ENCODE measurements at regions not wholly inside any gene's neighbourhood (a gene's known extent, or its start where the extent isn't known, plus 50 kb on each side); places are given as distances from the start of the nearest gene placed in this dataset.
"Not testable (repeated sequence)": the region's sequence is repeated elsewhere in the genome, so short reads cannot be mapped to it uniquely, and the experiment has no call there.

DNA sequence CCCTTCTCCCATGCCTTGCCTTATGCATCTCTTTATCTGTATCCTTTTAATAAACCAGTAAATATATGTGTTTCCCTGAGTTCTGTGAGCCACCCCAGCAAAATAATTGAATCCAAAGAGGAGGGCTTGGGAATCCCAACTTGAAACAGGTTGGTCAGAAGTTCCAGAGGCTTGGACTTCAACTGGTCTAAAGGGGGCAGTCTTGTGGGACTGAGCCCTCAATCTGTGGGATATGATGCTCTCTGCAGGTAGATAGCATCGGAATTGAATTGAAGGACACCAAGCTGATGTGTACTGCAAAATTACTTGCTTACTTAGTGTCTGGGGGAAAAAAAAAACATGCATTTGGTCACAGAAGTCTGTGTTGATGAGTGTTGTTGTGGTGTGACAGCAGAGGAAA is 1033.5 kb upstream of the TMEFF2 start:
- Histone ChIP-seq H3K27me3 (ENCODE audit: control insufficient read depth in 1 of 2, insufficient read depth in 2 of 2, low read length in 2 of 2) (no peaks in the 10 kb centered on the region), H3K27ac (ENCODE audit: low read depth, low read length) (no peak overlapping the region)

DNA sequence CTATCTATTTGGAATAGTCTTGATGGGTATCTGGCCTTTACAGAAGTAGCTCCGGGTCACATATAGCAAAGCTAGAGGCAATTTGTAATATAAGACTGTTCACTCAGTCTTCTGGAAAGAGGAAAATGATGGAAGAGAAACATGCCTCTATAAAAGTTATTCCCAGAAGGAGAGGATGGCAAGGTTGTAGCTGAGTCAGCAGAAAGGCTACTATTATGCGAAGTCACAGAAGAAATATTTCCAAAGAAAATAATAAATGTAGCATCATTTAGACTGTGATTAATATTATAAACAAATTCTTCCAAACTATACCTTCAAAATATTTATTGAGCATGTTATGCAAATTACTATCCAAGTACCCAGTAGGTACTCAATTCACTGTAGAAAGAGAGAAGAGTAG is 1027.7 kb upstream of the TMEFF2 start:
- no peaks in the 10 kb centered on the region for H3K36me3 ChIP-seq (ENCODE audit: control insufficient read depth in 1 of 2, insufficient read depth in 2 of 2, low read length in 2 of 2)
- H3K4me3 ChIP-seq (ENCODE audit: low read depth in 1 of 2, low read length in 2 of 2), result no peak overlapping the region
- no peaks in the 10 kb centered on the region for H3K4me1 ChIP-seq (ENCODE audit: control insufficient read depth in 1 of 2, insufficient read depth in 2 of 2, low read length in 2 of 2)
- no peak overlapping the region for H3K27ac ChIP-seq (ENCODE audit: low read depth, low read length)
- no peak overlapping the region for H3K9ac ChIP-seq (ENCODE audit: low read depth in 1 of 2, low read length in 2 of 2)
- no peaks in the 10 kb centered on the region for H3K9me3 ChIP-seq (ENCODE audit: control insufficient read depth in 1 of 2, low read length in 2 of 2)
- H3K27me3 ChIP-seq (ENCODE audit: control insufficient read depth in 1 of 2, insufficient read depth in 2 of 2, low read length in 2 of 2), result no peaks in the 10 kb centered on the region

More for the DNA sequence above, 1033.5 kb upstream of the TMEFF2 start:
- no peak overlapping the region for H3K9ac ChIP-seq (ENCODE audit: low read depth in 1 of 2, low read length in 2 of 2)
- no peaks in the 10 kb centered on the region for H3K4me1 ChIP-seq (ENCODE audit: control insufficient read depth in 1 of 2, insufficient read depth in 2 of 2, low read length in 2 of 2)
- H3K4me3 ChIP-seq (ENCODE audit: low read depth in 1 of 2, low read length in 2 of 2), result no peak overlapping the region
- no peaks in the 10 kb centered on the region for H3K36me3 ChIP-seq (ENCODE audit: control insufficient read depth in 1 of 2, insufficient read depth in 2 of 2, low read length in 2 of 2)
- H3K9me3 ChIP-seq (ENCODE audit: control insufficient read depth in 1 of 2, low read length in 2 of 2), result no peaks in the 10 kb centered on the region

DNA sequence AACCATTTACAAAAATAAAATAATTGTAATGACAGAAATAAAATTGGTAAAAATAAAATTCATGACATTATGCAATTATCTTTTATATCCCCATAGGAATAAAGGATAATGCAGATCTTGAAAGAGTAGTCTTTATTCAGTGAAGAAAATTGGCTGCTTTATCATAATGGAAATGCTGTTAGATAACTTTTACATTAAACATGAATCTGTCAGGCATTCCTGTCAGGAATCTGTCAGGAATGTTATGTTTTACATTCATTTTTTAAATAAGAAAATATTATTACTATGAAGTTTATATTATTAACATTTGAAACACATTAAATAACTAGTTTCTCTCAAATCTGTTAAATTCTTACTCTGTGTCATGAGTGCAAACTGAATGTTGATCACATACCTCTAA is 1024.7 kb upstream of the TMEFF2 start:
- H3K9ac ChIP-seq (ENCODE audit: low read depth in 1 of 2, low read length in 2 of 2), result no peak overlapping the region
- H3K36me3 ChIP-seq (ENCODE audit: control insufficient read depth in 1 of 2, insufficient read depth in 2 of 2, low read length in 2 of 2), result no peaks in the 10 kb centered on the region
- no peak overlapping the region for H3K27ac ChIP-seq (ENCODE audit: low read depth, low read length)
- no peaks in the 10 kb centered on the region for H3K4me1 ChIP-seq (ENCODE audit: control insufficient read depth in 1 of 2, insufficient read depth in 2 of 2, low read length in 2 of 2)
- no peaks in the 10 kb centered on the region for H3K27me3 ChIP-seq (ENCODE audit: control insufficient read depth in 1 of 2, insufficient read depth in 2 of 2, low read length in 2 of 2)
- no peaks in the 10 kb centered on the region for H3K9me3 ChIP-seq (ENCODE audit: control insufficient read depth in 1 of 2, low read length in 2 of 2)
- no peak overlapping the region for H3K4me3 ChIP-seq (ENCODE audit: low read depth in 1 of 2, low read length in 2 of 2)

DNA sequence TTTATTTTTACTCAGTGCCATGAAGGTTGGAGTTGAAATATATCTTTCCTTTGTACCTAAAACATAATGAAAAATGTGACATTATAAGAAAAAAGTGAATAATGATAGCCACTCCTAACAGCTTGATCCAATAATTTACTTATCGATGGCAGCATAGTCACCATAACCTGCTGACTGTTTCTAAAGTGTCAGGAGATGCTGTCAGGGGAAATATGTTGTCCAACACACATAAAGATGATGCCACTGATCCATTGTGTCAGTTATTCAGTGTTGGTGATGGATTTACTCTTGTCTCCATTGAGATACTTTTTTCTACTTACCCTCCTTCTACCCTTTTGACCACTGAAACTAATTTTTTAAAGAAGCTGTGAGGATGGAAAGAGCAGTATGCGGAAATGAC is 1006.9 kb upstream of the TMEFF2 start:
- no peak overlapping the region for H3K4me3 ChIP-seq (ENCODE audit: low read depth in 1 of 2, low read length in 2 of 2)
- no peaks in the 10 kb centered on the region for H3K27me3 ChIP-seq (ENCODE audit: control insufficient read depth in 1 of 2, insufficient read depth in 2 of 2, low read length in 2 of 2)
- H3K9ac ChIP-seq (ENCODE audit: low read depth in 1 of 2, low read length in 2 of 2), result no peak overlapping the region
- H3K36me3 ChIP-seq (ENCODE audit: control insufficient read depth in 1 of 2, insufficient read depth in 2 of 2, low read length in 2 of 2), result no peaks in the 10 kb centered on the region
- no peak overlapping the region for H3K27ac ChIP-seq (ENCODE audit: low read depth, low read length)
- H3K9me3 ChIP-seq (ENCODE audit: control insufficient read depth in 1 of 2, low read length in 2 of 2), result no peaks in the 10 kb centered on the region
- H3K4me1 ChIP-seq (ENCODE audit: control insufficient read depth in 1 of 2, insufficient read depth in 2 of 2, low read length in 2 of 2), result no peaks in the 10 kb centered on the region

DNA sequence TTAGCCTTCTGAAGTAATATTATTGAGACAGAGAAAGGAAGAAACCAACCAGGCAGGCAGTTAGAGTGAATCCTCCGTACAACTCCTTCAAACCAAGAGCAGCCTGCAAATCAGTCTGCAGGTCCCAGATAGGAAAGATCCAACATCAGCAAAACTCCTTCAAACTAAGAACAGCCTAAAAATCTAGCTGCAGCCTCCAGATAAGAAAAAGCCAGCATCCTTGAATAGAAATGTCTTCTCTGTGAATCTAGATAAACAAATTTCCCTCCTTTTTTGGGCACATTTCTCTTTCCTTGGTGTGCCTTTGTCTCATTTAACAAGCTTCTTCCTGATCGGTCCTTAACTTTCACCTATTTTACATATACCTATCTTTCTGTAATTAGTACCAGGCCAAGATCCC is 1004.6 kb upstream of the TMEFF2 start:
- H3K9ac ChIP-seq (ENCODE audit: low read depth in 1 of 2, low read length in 2 of 2), result no peak overlapping the region
- H3K27ac ChIP-seq (ENCODE audit: low read depth, low read length), result no peak overlapping the region
- H3K27me3 ChIP-seq (ENCODE audit: control insufficient read depth in 1 of 2, insufficient read depth in 2 of 2, low read length in 2 of 2), result no peaks in the 10 kb centered on the region
- no peaks in the 10 kb centered on the region for H3K4me1 ChIP-seq (ENCODE audit: control insufficient read depth in 1 of 2, insufficient read depth in 2 of 2, low read length in 2 of 2)
- H3K9me3 ChIP-seq (ENCODE audit: control insufficient read depth in 1 of 2, low read length in 2 of 2), result no peaks in the 10 kb centered on the region
- no peaks in the 10 kb centered on the region for H3K36me3 ChIP-seq (ENCODE audit: control insufficient read depth in 1 of 2, insufficient read depth in 2 of 2, low read length in 2 of 2)
- H3K4me3 ChIP-seq (ENCODE audit: low read depth in 1 of 2, low read length in 2 of 2), result no peak overlapping the region

DNA sequence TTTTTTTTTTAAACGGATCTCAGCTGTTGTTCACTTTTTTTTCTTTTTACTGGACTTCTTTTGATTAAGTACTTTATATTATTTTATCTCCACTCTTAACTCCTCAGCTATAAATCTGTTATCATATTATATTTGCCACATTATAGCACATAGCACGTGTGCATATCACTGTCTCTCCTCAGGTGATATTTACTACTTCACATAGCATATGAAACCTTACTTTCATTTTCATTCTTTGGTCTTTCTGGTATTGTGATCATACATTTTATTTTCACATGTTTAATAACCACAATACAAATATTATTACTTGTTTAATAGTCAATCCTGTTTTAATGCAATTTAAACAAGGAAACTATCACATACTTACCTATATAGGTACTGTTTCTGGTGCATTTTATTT is 993.1 kb upstream of the TMEFF2 start:
- Histone ChIP-seq H3K9me3 (ENCODE audit: control insufficient read depth in 1 of 2, low read length in 2 of 2) (no peaks in the 10 kb centered on the region), H3K27ac (ENCODE audit: low read depth, low read length) (no peak overlapping the region), H3K9ac (ENCODE audit: low read depth in 1 of 2, low read length in 2 of 2) (no peak overlapping the region), H3K4me1 (ENCODE audit: control insufficient read depth in 1 of 2, insufficient read depth in 2 of 2, low read length in 2 of 2) (peaks cover 0 to 5% of the 10 kb centered on the region in 2 donors), H3K27me3 (ENCODE audit: control insufficient read depth in 1 of 2, insufficient read depth in 2 of 2, low read length in 2 of 2) (no peaks in the 10 kb centered on the region), H3K4me3 (ENCODE audit: low read depth in 1 of 2, low read length in 2 of 2) (no peak overlapping the region), H3K36me3 (ENCODE audit: control insufficient read depth in 1 of 2, insufficient read depth in 2 of 2, low read length in 2 of 2) (no peaks in the 10 kb centered on the region)

DNA sequence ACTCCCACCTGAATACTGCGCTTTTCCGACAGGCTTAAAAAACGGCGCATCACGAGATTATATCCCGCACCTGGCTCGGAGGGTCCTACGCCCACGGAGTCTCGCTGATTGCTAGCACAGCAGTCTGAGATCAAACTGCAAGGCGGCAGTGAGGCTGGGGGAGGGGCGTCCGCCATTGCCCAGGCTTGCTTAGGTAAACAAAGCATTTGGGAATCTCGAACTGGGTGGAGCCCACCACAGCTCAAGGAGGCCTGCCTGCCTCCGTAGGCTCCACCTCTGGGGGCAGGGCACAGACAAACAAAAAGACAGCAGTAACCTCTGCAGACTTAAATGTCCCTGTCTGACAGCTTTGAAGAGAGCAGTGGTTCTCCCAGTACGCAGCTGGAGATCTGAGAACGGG is 976.2 kb upstream of the TMEFF2 start:
- H3K27ac ChIP-seq (ENCODE audit: low read depth, low read length); H3K4me1 ChIP-seq (ENCODE audit: control insufficient read depth in 1 of 2, insufficient read depth in 2 of 2, low read length in 2 of 2); H3K9ac ChIP-seq (ENCODE audit: low read depth in 1 of 2, low read length in 2 of 2); H3K4me3 ChIP-seq (ENCODE audit: low read depth in 1 of 2, low read length in 2 of 2); H3K27me3 ChIP-seq (ENCODE audit: control insufficient read depth in 1 of 2, insufficient read depth in 2 of 2, low read length in 2 of 2); H3K9me3 ChIP-seq (ENCODE audit: control insufficient read depth in 1 of 2, low read length in 2 of 2); H3K36me3 ChIP-seq (ENCODE audit: control insufficient read depth in 1 of 2, insufficient read depth in 2 of 2, low read length in 2 of 2): not testable (repeated sequence)

DNA sequence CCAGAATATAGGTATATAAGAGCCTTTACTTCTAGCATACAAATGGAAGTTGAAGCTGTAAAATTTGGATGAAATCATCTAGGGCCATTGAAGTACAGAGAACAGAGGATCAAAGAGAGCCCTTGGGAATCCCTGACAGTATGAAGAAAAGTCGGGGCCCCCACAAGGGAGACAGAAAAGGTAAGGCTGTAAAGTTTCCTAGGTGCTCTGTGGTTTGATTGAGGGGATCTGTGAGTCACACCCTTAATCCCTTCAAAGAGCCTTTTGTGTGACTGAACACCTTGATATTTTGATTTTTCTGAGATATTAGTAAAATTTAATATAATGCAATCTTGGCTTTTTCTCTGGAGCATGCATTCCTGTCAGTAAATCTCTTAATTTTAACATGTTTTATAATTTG is 961.7 kb upstream of the TMEFF2 start:
- no peaks in the 10 kb centered on the region for H3K27me3 ChIP-seq (ENCODE audit: control insufficient read depth in 1 of 2, insufficient read depth in 2 of 2, low read length in 2 of 2)
- no peaks in the 10 kb centered on the region for H3K4me1 ChIP-seq (ENCODE audit: control insufficient read depth in 1 of 2, insufficient read depth in 2 of 2, low read length in 2 of 2)
- no peak overlapping the region for H3K4me3 ChIP-seq (ENCODE audit: low read depth in 1 of 2, low read length in 2 of 2)
- H3K9ac ChIP-seq (ENCODE audit: low read depth in 1 of 2, low read length in 2 of 2), result no peak overlapping the region
- H3K9me3 ChIP-seq (ENCODE audit: control insufficient read depth in 1 of 2, low read length in 2 of 2), result no peaks in the 10 kb centered on the region
- no peaks in the 10 kb centered on the region for H3K36me3 ChIP-seq (ENCODE audit: control insufficient read depth in 1 of 2, insufficient read depth in 2 of 2, low read length in 2 of 2)
- H3K27ac ChIP-seq (ENCODE audit: low read depth, low read length), result no peak overlapping the region

DNA sequence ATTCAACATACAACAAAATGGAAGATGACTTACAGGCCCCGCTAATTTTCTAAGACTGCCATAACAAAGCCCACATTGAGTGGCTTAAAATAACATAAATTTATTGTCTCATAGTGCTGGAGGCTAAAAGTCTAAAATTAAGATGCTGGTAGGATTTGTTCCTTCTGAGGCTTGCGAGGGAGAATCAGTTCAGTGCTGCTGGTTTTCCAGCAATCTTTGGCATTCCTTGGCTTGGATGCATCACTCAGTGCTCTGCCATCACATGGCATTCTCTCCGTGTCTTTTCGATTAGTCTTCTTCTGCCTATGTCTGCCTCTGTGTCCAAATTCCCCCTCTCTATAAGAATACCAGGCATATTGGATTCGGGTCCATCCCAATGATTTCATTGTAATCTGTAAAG is 959.3 kb upstream of the TMEFF2 start:
- no peak overlapping the region for H3K4me3 ChIP-seq (ENCODE audit: low read depth in 1 of 2, low read length in 2 of 2)
- H3K36me3 ChIP-seq (ENCODE audit: control insufficient read depth in 1 of 2, insufficient read depth in 2 of 2, low read length in 2 of 2), result no peaks in the 10 kb centered on the region
- no peaks in the 10 kb centered on the region for H3K4me1 ChIP-seq (ENCODE audit: control insufficient read depth in 1 of 2, insufficient read depth in 2 of 2, low read length in 2 of 2)
- H3K9me3 ChIP-seq (ENCODE audit: control insufficient read depth in 1 of 2, low read length in 2 of 2), result no peaks in the 10 kb centered on the region
- H3K27ac ChIP-seq (ENCODE audit: low read depth, low read length), result no peak overlapping the region
- H3K9ac ChIP-seq (ENCODE audit: low read depth in 1 of 2, low read length in 2 of 2), result no peak overlapping the region
- H3K27me3 ChIP-seq (ENCODE audit: control insufficient read depth in 1 of 2, insufficient read depth in 2 of 2, low read length in 2 of 2), result no peaks in the 10 kb centered on the region

DNA sequence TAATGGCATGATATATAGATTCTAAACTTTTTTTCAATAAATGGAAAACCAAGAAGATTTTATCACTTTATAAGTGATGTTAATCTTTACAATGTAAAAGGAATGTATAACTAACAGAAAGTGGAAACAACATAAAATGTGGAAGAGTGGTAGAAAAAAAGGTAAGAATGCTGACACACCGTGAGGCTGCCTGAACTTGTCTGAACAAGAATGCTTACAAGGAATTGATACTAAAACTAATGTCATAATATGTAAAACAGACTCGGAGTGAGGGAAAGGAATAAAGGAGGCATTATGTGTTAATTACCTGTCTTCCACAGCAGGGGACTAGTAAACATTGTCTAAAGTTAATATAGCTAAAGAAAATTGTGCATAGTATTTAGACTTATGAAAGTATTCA is 958.8 kb upstream of the TMEFF2 start:
- no peak overlapping the region for H3K9ac ChIP-seq (ENCODE audit: low read depth in 1 of 2, low read length in 2 of 2)
- H3K27me3 ChIP-seq (ENCODE audit: control insufficient read depth in 1 of 2, insufficient read depth in 2 of 2, low read length in 2 of 2), result no peaks in the 10 kb centered on the region
- no peaks in the 10 kb centered on the region for H3K9me3 ChIP-seq (ENCODE audit: control insufficient read depth in 1 of 2, low read length in 2 of 2)
- H3K27ac ChIP-seq (ENCODE audit: low read depth, low read length), result no peak overlapping the region
- no peaks in the 10 kb centered on the region for H3K36me3 ChIP-seq (ENCODE audit: control insufficient read depth in 1 of 2, insufficient read depth in 2 of 2, low read length in 2 of 2)
- H3K4me3 ChIP-seq (ENCODE audit: low read depth in 1 of 2, low read length in 2 of 2), result no peak overlapping the region
- no peaks in the 10 kb centered on the region for H3K4me1 ChIP-seq (ENCODE audit: control insufficient read depth in 1 of 2, insufficient read depth in 2 of 2, low read length in 2 of 2)

DNA sequence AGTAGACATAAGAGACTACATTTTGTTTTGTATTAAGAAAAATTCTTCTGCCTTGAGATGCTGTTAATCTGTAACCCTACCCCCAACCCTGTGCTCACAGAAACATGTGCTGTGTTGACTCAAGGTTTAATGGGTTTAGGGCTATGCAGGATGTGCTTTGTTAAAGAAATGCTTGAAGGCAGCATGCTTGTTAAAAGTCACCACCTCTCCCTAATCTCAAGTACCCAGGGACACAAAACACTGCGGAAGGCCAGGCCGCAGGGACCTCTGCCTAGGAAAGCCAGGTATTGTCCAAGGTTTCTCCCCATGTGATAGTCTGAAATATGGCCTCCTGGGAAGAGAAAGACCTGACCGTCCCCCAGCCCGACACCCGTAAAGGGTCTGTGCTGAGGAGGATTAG is 947.7 kb upstream of the TMEFF2 start:
- H3K4me1 ChIP-seq (ENCODE audit: control insufficient read depth in 1 of 2, insufficient read depth in 2 of 2, low read length in 2 of 2); H3K9ac ChIP-seq (ENCODE audit: low read depth in 1 of 2, low read length in 2 of 2); H3K4me3 ChIP-seq (ENCODE audit: low read depth in 1 of 2, low read length in 2 of 2); H3K27ac ChIP-seq (ENCODE audit: low read depth, low read length); H3K9me3 ChIP-seq (ENCODE audit: control insufficient read depth in 1 of 2, low read length in 2 of 2); H3K36me3 ChIP-seq (ENCODE audit: control insufficient read depth in 1 of 2, insufficient read depth in 2 of 2, low read length in 2 of 2); H3K27me3 ChIP-seq (ENCODE audit: control insufficient read depth in 1 of 2, insufficient read depth in 2 of 2, low read length in 2 of 2): not testable (repeated sequence)

Measured in duodenal mucosa (tissue), 2 donors.